ENCODE measurements at regions not wholly inside any gene's neighbourhood (a gene's known extent, or its start where the extent isn't known, plus 50 kb on each side); places are given as distances from the start of the nearest gene placed in this dataset.
"Not testable (repeated sequence)": the region's sequence is repeated elsewhere in the genome, so short reads cannot be mapped to it uniquely, and the experiment has no call there.

- no peak for DNase-seq (ENCODE audit: low read depth)
Measured at GRCh38 chr5:138702166-138703077, 50.8 kb upstream of the CTNNA1 start.

GRCh38 chr5:138701678-138702077 lies 51.5 kb upstream of the CTNNA1 start:
- no peak for DNase-seq (ENCODE audit: low read depth)

GRCh38 chr5:138700581-138701362 lies 52.5 kb upstream of the CTNNA1 start:
- DNase-seq (ENCODE audit: low read depth), result no peak

- no peak for DNase-seq (ENCODE audit: low read depth)
Measured at GRCh38 chr5:138699482-138699881, 53.7 kb upstream of the CTNNA1 start.

- DNase-seq (ENCODE audit: low read depth), result no peak
Measured at GRCh38 chr5:138698713-138699112, 54.5 kb upstream of the CTNNA1 start.

GRCh38 chr5:138697720-138698360 lies 55.4 kb upstream of the CTNNA1 start:
- no peak for DNase-seq (ENCODE audit: low read depth)

- peak; percentile 96 for DNase-seq (ENCODE audit: low read depth)
Measured at GRCh38 chr5:138696501-138696900, 56.7 kb upstream of the CTNNA1 start.

GRCh38 chr5:138695781-138696180 lies 57.4 kb upstream of the CTNNA1 start:
- no peak for DNase-seq (ENCODE audit: low read depth)

- DNase-seq (ENCODE audit: low read depth), result no peak
Measured at GRCh38 chr5:138694146-138694545, 59.1 kb upstream of the CTNNA1 start.

- no peak for DNase-seq (ENCODE audit: low read depth)
Measured at GRCh38 chr5:138692370-138692769, 60.9 kb upstream of the CTNNA1 start.

GRCh38 chr5:138686668-138687067 lies 66.6 kb upstream of the CTNNA1 start:
- peak; percentile 71 for DNase-seq (ENCODE audit: low read depth)

GRCh38 chr5:138685193-138685745 lies 68.0 kb upstream of the CTNNA1 start:
- DNase-seq (ENCODE audit: low read depth), result no peak

- not testable (repeated sequence) for DNase-seq (ENCODE audit: low read depth)
Measured at GRCh38 chr5:138682462-138682861, 70.8 kb upstream of the CTNNA1 start.

GRCh38 chr5:138678826-138679225 lies 74.4 kb upstream of the CTNNA1 start:
- not testable (repeated sequence) for DNase-seq (ENCODE audit: low read depth)

GRCh38 chr5:138677782-138678181 lies 75.4 kb upstream of the CTNNA1 start:
- DNase-seq (ENCODE audit: low read depth), result no peak

- DNase-seq (ENCODE audit: low read depth), result no peak
Measured at GRCh38 chr5:138676556-138677193, 76.5 kb upstream of the CTNNA1 start.

GRCh38 chr5:138676002-138676401 lies 77.2 kb upstream of the CTNNA1 start:
- no peak for DNase-seq (ENCODE audit: low read depth)

- DNase-seq (ENCODE audit: low read depth), result no peak
Measured at GRCh38 chr5:138668451-138669380, 84.5 kb upstream of the CTNNA1 start.

- not testable (repeated sequence) for DNase-seq (ENCODE audit: low read depth)
Measured at GRCh38 chr5:138667782-138668331, 85.4 kb upstream of the CTNNA1 start.

GRCh38 chr5:138666226-138666742 lies 86.9 kb upstream of the CTNNA1 start:
- DNase-seq (ENCODE audit: low read depth), result no peak

Data from Daoy (cell line).